GM19099 (cell line): ENCODE measurements at regions not wholly inside any gene's neighbourhood (a gene's known extent, or its start where the extent isn't known, plus 50 kb on each side); places are given as distances from the start of the nearest gene placed in this dataset.

Experiments
- POLR2A ChIP-seq: IDR thresholded peaks from 3 replicates; pipeline ENCODE4 v1.6.1; 2011; ENCODE audit warnings: low read depth; ENCODE audit not compliant: insufficient read length; ENCODE audit errors: extremely low read depth

- no peak for TF ChIP-seq POLR2A
These were observed 116.4 kb upstream of the CACNA1E start for GRCh38 chr1:181366910-181367309.

DNA sequence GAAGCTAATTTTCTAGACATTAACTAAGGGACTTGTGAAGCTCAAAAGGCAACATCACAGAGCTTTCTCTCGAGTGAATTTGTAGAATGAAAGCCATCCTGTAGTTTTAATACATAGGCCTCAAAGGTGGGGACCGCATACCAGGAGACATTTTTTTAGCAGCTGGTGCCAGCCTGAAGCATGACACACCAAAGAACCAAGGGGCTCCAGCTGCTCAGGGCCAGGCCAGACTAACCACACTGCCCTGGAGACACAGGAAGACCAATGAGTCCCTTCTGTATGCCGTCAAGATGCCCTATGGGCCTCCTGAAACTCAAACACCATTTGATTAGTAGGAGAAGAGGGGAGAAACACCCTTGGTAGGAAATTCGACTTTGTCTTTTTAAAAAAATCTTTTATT lies 113.9 kb upstream of the CACNA1E start:
- no peak for TF ChIP-seq POLR2A

GRCh38 chr1:181383695-181384094 lies 99.6 kb upstream of the CACNA1E start:
- no peak for TF ChIP-seq POLR2A

DNA sequence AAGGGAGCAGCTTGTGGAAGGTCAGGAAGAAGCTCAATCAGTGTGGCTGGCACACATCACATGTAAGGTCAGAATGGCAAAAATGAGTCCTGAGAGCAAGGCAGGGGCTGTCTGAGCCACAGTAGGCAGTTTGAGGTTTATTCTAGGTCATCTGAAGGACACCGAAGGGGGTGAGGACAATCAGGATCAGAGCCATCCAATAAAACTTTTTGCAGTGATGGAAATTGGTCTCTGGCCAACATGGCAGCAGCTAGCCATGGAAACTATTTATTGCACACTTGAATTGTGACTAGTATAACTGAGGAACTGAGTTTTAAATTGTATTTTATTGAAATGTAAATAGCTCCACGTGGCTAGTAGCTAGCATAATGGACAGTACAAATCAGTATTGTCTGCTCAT lies 97.0 kb upstream of the CACNA1E start:
- no peak for TF ChIP-seq POLR2A

GRCh38 chr1:181386951-181387350 lies 96.4 kb upstream of the CACNA1E start:
- no peak for TF ChIP-seq POLR2A

- TF ChIP-seq POLR2A: no peak
These were observed 95.6 kb upstream of the CACNA1E start for GRCh38 chr1:181387702-181388101.

DNA sequence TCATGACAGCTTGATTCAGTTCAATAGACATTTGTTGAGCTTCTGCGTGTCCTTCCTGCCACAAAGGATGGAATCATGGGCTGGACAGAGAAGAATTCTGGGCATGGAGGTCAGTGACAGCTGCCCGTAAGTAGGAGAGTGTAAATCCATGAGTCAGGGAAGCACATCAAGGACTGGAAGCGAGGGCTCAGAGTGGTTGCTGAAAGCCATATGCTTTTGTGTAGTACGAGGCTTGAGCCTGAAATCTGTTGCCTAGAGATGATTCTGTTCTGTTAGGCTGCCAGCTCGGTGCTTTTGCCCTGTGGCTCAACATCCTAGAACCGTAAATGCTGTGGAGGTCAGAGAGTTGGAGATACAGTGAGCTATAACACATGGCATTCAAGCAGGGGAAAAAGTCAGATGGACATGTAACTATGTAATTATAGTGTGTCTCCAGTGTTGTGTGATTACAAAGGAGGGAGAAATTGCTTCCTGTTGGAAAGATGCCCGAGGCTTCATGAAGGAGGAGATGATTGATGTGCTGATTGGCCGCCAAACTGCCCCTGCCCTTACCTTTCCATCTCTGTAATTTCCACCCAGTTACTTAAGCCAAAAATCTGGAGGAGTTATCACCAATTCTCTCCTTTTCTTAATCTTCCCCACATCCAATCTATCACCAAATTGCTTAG lies 92.8 kb upstream of the CACNA1E start:
- no peak for TF ChIP-seq POLR2A

DNA sequence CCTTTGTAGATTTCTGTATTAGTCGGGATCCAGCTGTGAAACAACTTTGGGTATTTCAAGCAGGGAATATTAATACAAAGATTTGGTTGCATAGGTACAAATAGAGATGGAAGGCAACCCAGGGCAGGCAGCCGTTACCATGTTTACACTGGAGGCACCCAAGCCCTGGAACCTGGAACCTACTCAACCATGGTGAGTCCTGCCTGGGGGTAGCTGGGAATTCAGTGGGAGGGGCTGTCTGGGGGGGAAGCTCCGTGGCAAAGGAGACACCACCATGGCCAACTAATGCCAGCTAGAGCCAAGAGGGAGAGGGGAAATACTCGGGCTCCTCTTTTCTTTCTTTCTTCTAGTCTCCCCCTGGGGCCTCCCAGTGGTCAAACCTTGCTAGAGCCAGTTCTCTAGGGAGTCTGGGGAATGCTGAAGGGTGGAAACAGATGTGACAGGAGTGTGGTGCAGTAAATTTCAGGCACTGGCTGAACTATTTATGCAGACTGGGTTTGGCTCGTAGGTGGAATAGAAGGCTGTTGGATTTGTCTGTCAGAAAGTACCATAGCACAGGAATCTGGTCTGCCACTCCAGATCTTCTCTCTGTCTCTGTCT lies 91.9 kb upstream of the CACNA1E start:
- TF ChIP-seq POLR2A: no peak

- no peak for TF ChIP-seq POLR2A
These were observed 91.2 kb upstream of the CACNA1E start for GRCh38 chr1:181392133-181392532.

DNA sequence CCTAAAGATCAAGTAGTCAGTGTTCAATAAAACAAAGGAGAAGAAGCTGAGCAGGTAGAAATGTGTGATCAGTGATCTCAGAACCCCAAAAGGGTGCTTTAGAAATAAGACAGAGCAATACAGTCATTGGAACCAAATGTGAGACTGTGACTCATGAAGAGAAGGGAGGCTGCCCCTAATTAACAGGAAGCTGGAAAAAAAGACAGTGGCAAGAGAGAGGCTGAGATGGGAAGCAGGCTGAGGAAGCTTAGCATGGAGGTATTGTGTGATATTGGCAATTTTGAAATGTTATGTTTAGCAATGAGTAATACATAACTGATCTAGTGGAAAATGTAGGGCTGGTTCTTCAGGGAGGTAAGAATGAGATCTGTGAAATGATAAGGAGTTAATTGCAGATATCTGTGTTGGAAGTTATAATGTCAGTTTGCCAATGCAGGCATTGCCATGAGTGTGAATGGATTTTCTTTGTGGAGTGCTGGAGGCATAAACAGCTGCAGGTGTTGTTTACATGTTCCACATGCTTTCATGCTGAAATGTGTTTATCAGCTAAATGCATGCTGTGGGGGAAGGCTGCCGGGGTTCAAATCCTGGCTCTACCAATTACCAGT lies 90.6 kb upstream of the CACNA1E start:
- TF ChIP-seq POLR2A: no peak

GRCh38 chr1:181394766-181395165 lies 88.6 kb upstream of the CACNA1E start:
- TF ChIP-seq POLR2A: no peak

- TF ChIP-seq POLR2A: no peak
These were observed 87.1 kb upstream of the CACNA1E start for GRCh38 chr1:181396171-181396670.

- TF ChIP-seq POLR2A: no peak
These were observed 86.5 kb upstream of the CACNA1E start for GRCh38 chr1:181396811-181397210.

- no peak for TF ChIP-seq POLR2A
These were observed 85.5 kb upstream of the CACNA1E start for GRCh38 chr1:181397845-181398244.

DNA sequence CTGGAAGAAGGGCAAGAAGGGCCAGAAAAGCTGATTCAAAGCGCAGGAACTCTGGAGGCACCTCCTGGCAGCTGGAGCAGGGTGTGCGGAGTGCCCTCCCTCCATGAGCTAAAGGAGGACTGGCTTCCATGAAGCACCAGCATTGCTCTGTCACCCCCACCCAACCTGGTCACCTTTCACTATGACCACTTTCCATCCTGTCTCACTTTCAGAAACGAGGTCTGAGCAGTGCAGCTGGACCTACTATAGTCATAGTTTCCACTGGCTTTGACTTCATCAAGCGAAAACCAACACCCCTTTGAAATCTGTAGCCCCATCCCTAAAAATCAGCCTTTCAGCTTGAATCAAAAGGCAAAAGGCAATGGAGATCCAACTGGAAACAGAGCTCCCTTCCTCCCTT lies 84.8 kb upstream of the CACNA1E start:
- TF ChIP-seq POLR2A: no peak

- no peak for TF ChIP-seq POLR2A
These were observed 77.7 kb upstream of the CACNA1E start for GRCh38 chr1:181405584-181405983.
